Ammon's horn (tissue), 1 donor: ENCODE measurements at regions not wholly inside any gene's neighbourhood (a gene's known extent, or its start where the extent isn't known, plus 50 kb on each side); places are given as distances from the start of the nearest gene placed in this dataset.
"Not testable (repeated sequence)": the region's sequence is repeated elsewhere in the genome, so short reads cannot be mapped to it uniquely, and the experiment has no call there.

ENCODE experiments used
- DNase-seq: peaks from one replicate; pipeline ENCODE4 v3.0.0-alpha.2; 2016; ENCODE audit warnings: low spot score

GRCh38 chr2:395886-396285 is 108.0 kb upstream of the ALKAL2 start:
- no peak for DNase-seq

GRCh38 chr2:393711-394696 is 106.1 kb upstream of the ALKAL2 start:
- DNase-seq: peak; percentile 71

GRCh38 chr2:392926-393280 is 105.0 kb upstream of the ALKAL2 start:
- no peak for DNase-seq

- DNase-seq: no peak
Observed at GRCh38 chr2:392181-392925, 104.5 kb upstream of the ALKAL2 start.

- DNase-seq: no peak
Observed at GRCh38 chr2:391696-392095, 103.8 kb upstream of the ALKAL2 start.

- DNase-seq: no peak
Observed at GRCh38 chr2:390959-391358, 103.1 kb upstream of the ALKAL2 start.

- DNase-seq: not testable (repeated sequence)
Observed at GRCh38 chr2:389985-390384, 102.1 kb upstream of the ALKAL2 start.

- DNase-seq: not testable (repeated sequence)
Observed at GRCh38 chr2:388752-389151, 100.9 kb upstream of the ALKAL2 start.

- DNase-seq: no peak
Observed at GRCh38 chr2:387980-388421, 100.1 kb upstream of the ALKAL2 start.

GRCh38 chr2:386406-387103 is 98.7 kb upstream of the ALKAL2 start:
- no peak for DNase-seq

- DNase-seq: no peak
Observed at GRCh38 chr2:385785-386184, 97.9 kb upstream of the ALKAL2 start.

GRCh38 chr2:385061-385460 is 97.2 kb upstream of the ALKAL2 start:
- no peak for DNase-seq

- no peak for DNase-seq
Observed at GRCh38 chr2:383888-384287, 96.0 kb upstream of the ALKAL2 start.

- peak; percentile 80 for DNase-seq
Observed at GRCh38 chr2:383178-383577, 95.3 kb upstream of the ALKAL2 start.

GRCh38 chr2:382728-383022 is 94.8 kb upstream of the ALKAL2 start:
- DNase-seq: no peak

- DNase-seq: no peak
Observed at GRCh38 chr2:381941-382727, 94.2 kb upstream of the ALKAL2 start.

- DNase-seq: no peak
Observed at GRCh38 chr2:381181-381580, 93.3 kb upstream of the ALKAL2 start.

GRCh38 chr2:380772-381171 is 92.9 kb upstream of the ALKAL2 start:
- no peak for DNase-seq

GRCh38 chr2:380221-380620 is 92.3 kb upstream of the ALKAL2 start:
- DNase-seq: no peak

GRCh38 chr2:379778-380177 is 91.9 kb upstream of the ALKAL2 start:
- DNase-seq: no peak

- DNase-seq: no peak
Observed at GRCh38 chr2:378364-378763, 90.5 kb upstream of the ALKAL2 start.

GRCh38 chr2:377414-377813 is 89.5 kb upstream of the ALKAL2 start:
- no peak for DNase-seq
